Peyer's patch (tissue), 4 donors: ENCODE measurements at regions not wholly inside any gene's neighbourhood (a gene's known extent, or its start where the extent isn't known, plus 50 kb on each side); places are given as distances from the start of the nearest gene placed in this dataset.

Experiments
- CTCF ChIP-seq, 6 experiments: fragments of 450-650 bp in 4 of 6; fragments of 200-600 bp in 2 of 6; sonication (generic) in 1 of 6; IDR thresholded peaks; one replicate each; pipeline ENCODE4 v1.5.1; 2017 to 2019; ENCODE audit warnings: antibody characterized with exemption in 6 of 6, mild to moderate bottlenecking in 3 of 6, moderate library complexity in 1 of 6
- POLR2A ChIP-seq, 2 donors: fragments of 450-650 bp; IDR thresholded peaks; one replicate each; pipeline ENCODE4 v1.5.1; 2017; ENCODE audit warnings: antibody characterized with exemption in 2 of 2, mild to moderate bottlenecking in 2 of 2, moderate library complexity in 2 of 2

- TF ChIP-seq CTCF (IDR thresholded peaks at IDR 0.05), result no peak
- no peak for TF ChIP-seq POLR2A (IDR thresholded peaks at IDR 0.05)
Observed at GRCh38 chr13:63628310-63628709, 2212.7 kb upstream of the PCDH20 start.
